ENCODE measurements at regions not wholly inside any gene's neighbourhood (a gene's known extent, or its start where the extent isn't known, plus 50 kb on each side); places are given as distances from the start of the nearest gene placed in this dataset.

DNA sequence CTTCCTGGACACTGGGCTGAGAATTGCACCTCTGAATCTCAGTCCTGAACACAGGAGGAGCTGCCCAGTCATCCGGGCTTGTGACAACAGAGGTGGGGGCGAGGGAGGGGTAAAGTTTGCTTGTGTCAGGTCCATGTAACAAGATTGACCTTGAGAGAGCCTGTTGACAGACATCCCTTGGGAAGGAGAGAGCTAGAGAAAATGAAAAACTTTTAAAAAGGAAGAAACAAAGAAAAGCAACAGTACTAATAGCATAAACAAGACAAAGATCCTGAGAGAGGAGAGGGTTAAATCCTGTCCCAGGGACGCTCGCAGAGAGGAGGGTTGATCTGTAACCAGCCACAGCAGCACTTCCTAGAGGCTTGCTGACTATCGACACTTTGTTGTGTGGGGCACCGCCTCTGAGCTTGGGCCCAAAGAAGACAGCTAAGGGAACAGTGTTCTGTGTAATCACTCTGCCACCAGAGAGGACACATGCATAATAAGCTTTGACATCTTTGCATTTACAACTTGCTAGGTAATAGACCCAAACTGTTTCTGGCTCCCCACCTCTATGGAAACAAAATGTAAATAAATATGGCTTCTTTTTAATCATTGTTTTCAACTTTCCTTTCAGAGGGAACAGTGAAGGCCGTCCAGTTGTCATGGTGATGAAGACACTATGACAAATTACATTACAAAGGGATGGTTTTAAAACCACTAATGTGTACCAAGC, 363.7 kb downstream of the CSNK1G3 start:
- TF ChIP-seq, protein P1, sequence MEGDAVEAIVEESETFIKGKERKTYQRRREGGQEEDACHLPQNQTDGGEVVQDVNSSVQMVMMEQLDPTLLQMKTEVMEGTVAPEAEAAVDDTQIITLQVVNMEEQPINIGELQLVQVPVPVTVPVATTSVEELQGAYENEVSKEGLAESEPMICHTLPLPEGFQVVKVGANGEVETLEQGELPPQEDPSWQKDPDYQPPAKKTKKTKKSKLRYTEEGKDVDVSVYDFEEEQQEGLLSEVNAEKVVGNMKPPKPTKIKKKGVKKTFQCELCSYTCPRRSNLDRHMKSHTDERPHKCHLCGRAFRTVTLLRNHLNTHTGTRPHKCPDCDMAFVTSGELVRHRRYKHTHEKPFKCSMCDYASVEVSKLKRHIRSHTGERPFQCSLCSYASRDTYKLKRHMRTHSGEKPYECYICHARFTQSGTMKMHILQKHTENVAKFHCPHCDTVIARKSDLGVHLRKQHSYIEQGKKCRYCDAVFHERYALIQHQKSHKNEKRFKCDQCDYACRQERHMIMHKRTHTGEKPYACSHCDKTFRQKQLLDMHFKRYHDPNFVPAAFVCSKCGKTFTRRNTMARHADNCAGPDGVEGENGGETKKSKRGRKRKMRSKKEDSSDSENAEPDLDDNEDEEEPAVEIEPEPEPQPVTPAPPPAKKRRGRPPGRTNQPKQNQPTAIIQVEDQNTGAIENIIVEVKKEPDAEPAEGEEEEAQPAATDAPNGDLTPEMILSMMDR (IDR thresholded peaks at IDR 0.05), result no peak
- TF ChIP-seq EP300 (IDR thresholded peaks at IDR 0.05), result no peak
- no peak for TF ChIP-seq POLR2A (IDR thresholded peaks at IDR 0.05)
- no peak for TF ChIP-seq POLR2AphosphoS5 (IDR thresholded peaks at IDR 0.05)
